Tibial nerve (tissue), 4 donors: ENCODE measurements at regions not wholly inside any gene's neighbourhood (a gene's known extent, or its start where the extent isn't known, plus 50 kb on each side); places are given as distances from the start of the nearest gene placed in this dataset.

Experiments used
- EP300 ChIP-seq, 2 donors: sonication (generic); formaldehyde crosslinking; IDR thresholded peaks; one replicate each; pipeline ENCODE4 v1.6.1; 2017; ENCODE audit warnings: antibody characterized with exemption in 2 of 2, mild to moderate bottlenecking in 1 of 2
- POLR2A ChIP-seq, 2 donors: fragments of 450-650 bp; IDR thresholded peaks; one replicate each; pipeline ENCODE4 v1.6.1; 2017; ENCODE audit warnings: antibody characterized with exemption in 2 of 2, mild to moderate bottlenecking in 2 of 2, moderate library complexity in 2 of 2
- TF ChIP-seq, protein P1 (sequence below), 5 experiments: fragments of 200-600 bp in 3 of 5; fragments of 450-650 bp in 2 of 5; sonication (generic) in 3 of 5; IDR thresholded peaks; one replicate each; pipeline ENCODE4 v1.5.1; 2016 to 2019; ENCODE audit warnings: antibody characterized with exemption in 5 of 5, mild to moderate bottlenecking in 3 of 5, moderate library complexity in 2 of 5

- TF ChIP-seq, protein P1, sequence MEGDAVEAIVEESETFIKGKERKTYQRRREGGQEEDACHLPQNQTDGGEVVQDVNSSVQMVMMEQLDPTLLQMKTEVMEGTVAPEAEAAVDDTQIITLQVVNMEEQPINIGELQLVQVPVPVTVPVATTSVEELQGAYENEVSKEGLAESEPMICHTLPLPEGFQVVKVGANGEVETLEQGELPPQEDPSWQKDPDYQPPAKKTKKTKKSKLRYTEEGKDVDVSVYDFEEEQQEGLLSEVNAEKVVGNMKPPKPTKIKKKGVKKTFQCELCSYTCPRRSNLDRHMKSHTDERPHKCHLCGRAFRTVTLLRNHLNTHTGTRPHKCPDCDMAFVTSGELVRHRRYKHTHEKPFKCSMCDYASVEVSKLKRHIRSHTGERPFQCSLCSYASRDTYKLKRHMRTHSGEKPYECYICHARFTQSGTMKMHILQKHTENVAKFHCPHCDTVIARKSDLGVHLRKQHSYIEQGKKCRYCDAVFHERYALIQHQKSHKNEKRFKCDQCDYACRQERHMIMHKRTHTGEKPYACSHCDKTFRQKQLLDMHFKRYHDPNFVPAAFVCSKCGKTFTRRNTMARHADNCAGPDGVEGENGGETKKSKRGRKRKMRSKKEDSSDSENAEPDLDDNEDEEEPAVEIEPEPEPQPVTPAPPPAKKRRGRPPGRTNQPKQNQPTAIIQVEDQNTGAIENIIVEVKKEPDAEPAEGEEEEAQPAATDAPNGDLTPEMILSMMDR (IDR thresholded peaks at IDR 0.05), result no peak
- TF ChIP-seq EP300 (IDR thresholded peaks at IDR 0.05) (no peak), POLR2A (IDR thresholded peaks at IDR 0.05) (no peak)
These were observed 468.3 kb downstream of the EIPR1 start for GRCh38 chr2:2909086-2910035.
